Right lobe of liver (tissue), 4 donors: ENCODE measurements at regions not wholly inside any gene's neighbourhood (a gene's known extent, or its start where the extent isn't known, plus 50 kb on each side); places are given as distances from the start of the nearest gene placed in this dataset.

Experiments used
- POLR2A ChIP-seq: fragments of 450-650 bp; IDR thresholded peaks from one replicate; pipeline ENCODE4 v1.6.1; 2017; ENCODE audit warnings: antibody characterized with exemption, mild to moderate bottlenecking
- TF ChIP-seq, protein P1 (sequence below), 4 donors: fragments of 200-600 bp in 3 of 4; fragments of 450-650 bp in 1 of 4; IDR thresholded peaks; one replicate each; pipeline versions ENCODE4 v1.5.1 to v1.8.0; 2016 to 2022; ENCODE audit warnings: antibody characterized with exemption in 4 of 4, mild to moderate bottlenecking in 2 of 4
- donor health status: DM: no; HTN: no; CAD: no.
- donor health status: DM: no; HTN: no; CAD: no.
- donor health status: DM: no; HTN: yes; CAD: no.

DNA sequence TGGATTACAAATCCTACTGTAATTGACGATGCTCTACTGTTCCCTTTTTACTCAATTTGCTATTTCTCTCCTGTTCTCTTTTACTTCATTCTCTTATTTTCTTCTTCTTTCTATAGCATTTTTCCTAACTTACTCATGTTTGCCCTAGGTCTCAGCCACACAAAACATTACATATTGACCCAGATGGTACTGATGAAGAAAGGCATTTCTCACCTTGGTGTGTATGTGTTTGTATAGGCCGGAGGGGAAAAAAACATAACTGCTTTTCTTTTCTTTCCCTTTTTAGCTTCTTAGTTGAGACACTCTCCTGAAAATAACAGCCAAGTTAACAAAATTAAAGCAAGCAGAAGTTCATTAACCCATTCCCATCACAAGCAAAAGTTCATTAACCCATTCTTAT lies 1019.8 kb upstream of the CDH18 start:
- TF ChIP-seq, protein P1, sequence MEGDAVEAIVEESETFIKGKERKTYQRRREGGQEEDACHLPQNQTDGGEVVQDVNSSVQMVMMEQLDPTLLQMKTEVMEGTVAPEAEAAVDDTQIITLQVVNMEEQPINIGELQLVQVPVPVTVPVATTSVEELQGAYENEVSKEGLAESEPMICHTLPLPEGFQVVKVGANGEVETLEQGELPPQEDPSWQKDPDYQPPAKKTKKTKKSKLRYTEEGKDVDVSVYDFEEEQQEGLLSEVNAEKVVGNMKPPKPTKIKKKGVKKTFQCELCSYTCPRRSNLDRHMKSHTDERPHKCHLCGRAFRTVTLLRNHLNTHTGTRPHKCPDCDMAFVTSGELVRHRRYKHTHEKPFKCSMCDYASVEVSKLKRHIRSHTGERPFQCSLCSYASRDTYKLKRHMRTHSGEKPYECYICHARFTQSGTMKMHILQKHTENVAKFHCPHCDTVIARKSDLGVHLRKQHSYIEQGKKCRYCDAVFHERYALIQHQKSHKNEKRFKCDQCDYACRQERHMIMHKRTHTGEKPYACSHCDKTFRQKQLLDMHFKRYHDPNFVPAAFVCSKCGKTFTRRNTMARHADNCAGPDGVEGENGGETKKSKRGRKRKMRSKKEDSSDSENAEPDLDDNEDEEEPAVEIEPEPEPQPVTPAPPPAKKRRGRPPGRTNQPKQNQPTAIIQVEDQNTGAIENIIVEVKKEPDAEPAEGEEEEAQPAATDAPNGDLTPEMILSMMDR (IDR thresholded peaks at IDR 0.05) = no peak
- TF ChIP-seq POLR2A = no peak
